GM20000 (cell line): ENCODE measurements at regions not wholly inside any gene's neighbourhood (a gene's known extent, or its start where the extent isn't known, plus 50 kb on each side); places are given as distances from the start of the nearest gene placed in this dataset.

Experiments
- DNase-seq: peaks from one replicate; pipeline ENCODE4 v3.0.0; 2012; ENCODE audit warnings: low spot score
- TF ChIP-seq, protein P1 (sequence below): IDR thresholded peaks from 2 replicates; pipeline ENCODE4 v1.5.1; 2012; ENCODE audit warnings: mild to moderate bottlenecking, control low read depth; ENCODE audit errors: extremely low read depth, missing control alignments

DNA sequence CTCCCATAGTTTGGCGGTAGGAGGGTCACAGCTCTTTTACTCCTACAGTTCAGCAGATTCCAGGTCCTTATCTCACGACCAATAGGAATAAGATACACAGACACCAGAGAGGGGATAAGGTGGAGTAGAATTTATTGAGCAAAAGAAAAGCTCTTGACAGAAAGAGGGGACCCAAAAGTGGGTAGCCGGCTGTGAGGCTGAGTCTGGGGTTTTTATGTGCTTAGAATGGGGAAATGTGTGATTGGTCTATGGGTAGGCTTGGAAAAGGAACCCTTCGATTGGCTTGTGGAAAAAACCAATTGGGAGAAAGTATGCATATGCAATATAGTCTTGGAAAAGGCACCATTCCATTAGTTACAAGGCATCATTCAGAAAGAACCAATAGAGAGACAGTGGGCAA is 1356.9 kb upstream of the SPRY2 start:
- TF ChIP-seq, protein P1, sequence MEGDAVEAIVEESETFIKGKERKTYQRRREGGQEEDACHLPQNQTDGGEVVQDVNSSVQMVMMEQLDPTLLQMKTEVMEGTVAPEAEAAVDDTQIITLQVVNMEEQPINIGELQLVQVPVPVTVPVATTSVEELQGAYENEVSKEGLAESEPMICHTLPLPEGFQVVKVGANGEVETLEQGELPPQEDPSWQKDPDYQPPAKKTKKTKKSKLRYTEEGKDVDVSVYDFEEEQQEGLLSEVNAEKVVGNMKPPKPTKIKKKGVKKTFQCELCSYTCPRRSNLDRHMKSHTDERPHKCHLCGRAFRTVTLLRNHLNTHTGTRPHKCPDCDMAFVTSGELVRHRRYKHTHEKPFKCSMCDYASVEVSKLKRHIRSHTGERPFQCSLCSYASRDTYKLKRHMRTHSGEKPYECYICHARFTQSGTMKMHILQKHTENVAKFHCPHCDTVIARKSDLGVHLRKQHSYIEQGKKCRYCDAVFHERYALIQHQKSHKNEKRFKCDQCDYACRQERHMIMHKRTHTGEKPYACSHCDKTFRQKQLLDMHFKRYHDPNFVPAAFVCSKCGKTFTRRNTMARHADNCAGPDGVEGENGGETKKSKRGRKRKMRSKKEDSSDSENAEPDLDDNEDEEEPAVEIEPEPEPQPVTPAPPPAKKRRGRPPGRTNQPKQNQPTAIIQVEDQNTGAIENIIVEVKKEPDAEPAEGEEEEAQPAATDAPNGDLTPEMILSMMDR, result no peak
- no peak for DNase-seq

DNA sequence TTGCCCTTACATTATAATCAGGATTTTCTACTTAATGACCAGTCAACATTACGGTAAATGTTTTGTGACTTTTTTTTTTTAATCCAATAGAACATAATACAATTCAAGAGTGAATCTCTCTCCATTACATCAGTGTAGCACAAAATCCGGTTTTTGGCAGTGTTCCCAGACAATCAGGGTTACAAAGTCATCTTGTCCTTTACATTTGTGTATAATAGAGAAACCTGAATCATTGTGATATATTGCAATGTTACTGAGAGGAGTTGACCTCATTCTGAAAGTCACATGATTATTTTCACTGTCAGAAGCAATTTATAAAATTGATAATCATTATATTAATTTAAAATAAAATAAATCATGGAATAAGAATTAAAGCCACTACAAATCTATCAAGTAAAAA is 1346.0 kb upstream of the SPRY2 start:
- TF ChIP-seq, protein P1, result no peak

DNA sequence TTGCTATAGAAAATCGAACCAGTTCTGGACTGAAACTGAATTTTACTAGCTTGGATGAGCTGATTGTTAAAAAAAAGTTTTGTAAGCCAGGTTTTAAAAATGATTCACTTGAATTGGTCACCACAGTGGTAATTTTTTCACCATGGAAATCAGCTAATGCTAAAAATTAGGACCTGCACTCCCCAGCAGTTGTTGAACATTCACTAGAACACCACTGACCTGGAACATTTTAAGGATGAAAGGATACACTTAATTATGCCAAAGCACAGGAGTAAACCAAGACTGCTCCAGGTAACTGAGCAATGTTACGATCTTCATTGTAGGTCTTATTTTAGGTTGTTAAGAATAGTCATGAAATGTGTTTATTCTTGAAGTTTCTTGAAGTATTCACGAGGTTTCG is 1342.6 kb upstream of the SPRY2 start:
- TF ChIP-seq, protein P1, result no peak
- DNase-seq, result no peak

More for the DNA sequence above, 1346.0 kb upstream of the SPRY2 start:
- no peak for DNase-seq

DNA sequence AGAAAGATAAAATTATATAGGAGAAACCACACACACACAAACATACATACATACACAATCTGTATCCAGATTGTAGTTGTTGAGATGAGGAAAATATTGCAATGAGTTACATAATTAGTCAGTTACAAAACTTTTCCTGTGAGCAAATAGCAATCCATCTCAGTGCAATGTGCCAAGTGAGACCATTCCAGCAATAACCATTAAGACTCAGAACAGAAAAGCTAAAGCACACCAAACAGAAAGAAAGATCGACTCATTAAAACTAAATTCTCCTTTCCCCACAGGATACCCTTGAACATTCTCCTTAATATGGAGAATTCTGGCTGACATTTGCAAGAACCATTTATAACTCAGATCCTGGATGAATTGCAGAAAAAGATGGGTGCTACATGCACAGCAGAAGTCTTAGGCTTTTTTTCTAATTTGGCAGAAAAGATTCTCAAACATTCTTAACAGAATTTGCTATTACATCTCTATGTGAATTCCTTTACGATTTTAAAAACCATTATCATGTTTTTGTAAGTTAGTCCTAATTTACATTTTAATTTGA is 1341.2 kb upstream of the SPRY2 start:
- TF ChIP-seq, protein P1, result no peak

DNA sequence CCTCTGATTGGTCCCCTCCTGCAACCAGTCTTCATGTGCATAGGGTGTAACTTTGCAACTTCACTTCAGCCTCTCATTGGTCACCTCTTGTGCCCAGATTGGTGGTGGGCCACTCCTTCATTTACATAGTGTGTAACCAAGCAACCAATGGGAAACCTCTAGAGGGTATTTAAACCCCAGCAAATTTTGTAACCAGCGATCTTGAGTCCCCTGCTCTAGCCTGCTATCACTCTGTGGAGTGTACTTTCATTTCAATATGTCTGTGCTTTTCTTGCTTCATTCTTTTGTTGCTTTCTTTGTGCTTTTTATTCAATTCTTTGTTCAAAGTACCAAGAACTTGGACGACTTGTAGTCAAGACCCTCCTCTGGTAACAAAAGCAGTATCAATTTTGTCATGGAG is 1336.9 kb upstream of the SPRY2 start:
- TF ChIP-seq, protein P1, result no peak
- DNase-seq, result no peak

More for the DNA sequence above, 1341.2 kb upstream of the SPRY2 start:
- DNase-seq, result no peak

DNA sequence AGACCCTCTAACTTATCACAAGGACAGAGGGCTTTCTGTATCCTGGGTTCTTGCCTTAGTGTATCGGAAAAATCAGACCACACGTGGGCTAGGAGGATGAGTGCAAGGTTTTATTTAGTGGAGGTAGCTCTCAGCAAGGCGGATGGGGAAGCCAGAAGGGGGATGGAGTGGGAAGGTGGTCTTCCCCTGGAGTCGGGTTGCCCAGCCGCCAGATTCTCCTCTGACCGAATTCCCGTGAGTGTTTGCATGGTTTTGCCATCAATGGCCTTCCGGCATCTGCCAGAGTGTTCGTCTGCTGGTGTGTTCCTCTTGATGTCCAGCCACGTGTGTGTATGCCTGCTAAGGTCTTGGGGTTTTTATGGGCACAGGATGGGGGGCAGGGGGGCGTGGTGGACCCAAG is 1335.1 kb upstream of the SPRY2 start:
- TF ChIP-seq, protein P1, result no peak
- DNase-seq, result no peak

DNA sequence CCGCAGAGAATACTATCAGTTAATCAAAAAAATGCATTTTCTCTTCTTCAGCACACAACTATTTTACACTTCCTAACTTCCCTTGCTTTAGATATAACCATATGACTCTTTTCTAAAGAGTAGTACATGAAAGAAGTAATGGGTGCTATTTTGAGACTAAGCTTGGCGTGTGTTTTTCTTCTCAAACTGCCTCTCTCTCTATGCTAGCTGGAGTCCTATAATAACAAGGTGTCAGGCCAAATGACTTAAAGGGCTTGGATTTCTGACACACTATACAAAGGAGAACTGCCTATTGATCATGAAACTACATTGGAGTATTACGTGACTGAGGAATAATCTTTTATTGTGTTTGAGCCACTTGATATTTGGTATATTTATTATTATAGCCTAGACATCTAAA is 1330.1 kb upstream of the SPRY2 start:
- TF ChIP-seq, protein P1, result no peak
- DNase-seq, result no peak
